GM12891 (cell line): ENCODE measurements at regions not wholly inside any gene's neighbourhood (a gene's known extent, or its start where the extent isn't known, plus 50 kb on each side); places are given as distances from the start of the nearest gene placed in this dataset.

Source experiments
- DNase-seq: peaks from one replicate; pipeline ENCODE4 v3.0.0; 2011; ENCODE audit warnings: low spot score; ENCODE audit not compliant: insufficient read length
- FAIRE-seq: peaks from 2 replicates; lab custom pipeline; 2011; peaks lifted over from hg19 to GRCh38; lab: Jason Lieb, UNC
- PAX5 ChIP-seq: IDR thresholded peaks from 2 replicates; pipeline ENCODE4 v1.6.1; 2011; ENCODE audit warnings: low read length, moderate library complexity, mild to moderate bottlenecking; ENCODE audit not compliant: insufficient read depth, severe bottlenecking
- POLR2A ChIP-seq: IDR thresholded peaks from 2 replicates; pipeline ENCODE4 v1.6.1; 2011; ENCODE audit warnings: low read depth, low read length, control low read depth
- POLR2AphosphoS5 ChIP-seq: IDR thresholded peaks from 2 replicates; pipeline ENCODE4 v1.6.1; 2011; ENCODE audit warnings: low read depth, low read length, control low read depth
- POU2F2 ChIP-seq: IDR thresholded peaks from 2 replicates; pipeline ENCODE4 v1.6.1; 2011; ENCODE audit warnings: low read depth, mild to moderate bottlenecking, control low read depth, low read length, moderate library complexity
- SPI1 ChIP-seq: IDR thresholded peaks from 2 replicates; pipeline ENCODE4 v1.6.1; 2011; ENCODE audit warnings: low read depth, low read length, control low read depth
- TAF1 ChIP-seq: IDR thresholded peaks from 2 replicates; pipeline ENCODE4 v1.6.1; 2011; ENCODE audit warnings: low read depth, low read length, control low read depth

DNA sequence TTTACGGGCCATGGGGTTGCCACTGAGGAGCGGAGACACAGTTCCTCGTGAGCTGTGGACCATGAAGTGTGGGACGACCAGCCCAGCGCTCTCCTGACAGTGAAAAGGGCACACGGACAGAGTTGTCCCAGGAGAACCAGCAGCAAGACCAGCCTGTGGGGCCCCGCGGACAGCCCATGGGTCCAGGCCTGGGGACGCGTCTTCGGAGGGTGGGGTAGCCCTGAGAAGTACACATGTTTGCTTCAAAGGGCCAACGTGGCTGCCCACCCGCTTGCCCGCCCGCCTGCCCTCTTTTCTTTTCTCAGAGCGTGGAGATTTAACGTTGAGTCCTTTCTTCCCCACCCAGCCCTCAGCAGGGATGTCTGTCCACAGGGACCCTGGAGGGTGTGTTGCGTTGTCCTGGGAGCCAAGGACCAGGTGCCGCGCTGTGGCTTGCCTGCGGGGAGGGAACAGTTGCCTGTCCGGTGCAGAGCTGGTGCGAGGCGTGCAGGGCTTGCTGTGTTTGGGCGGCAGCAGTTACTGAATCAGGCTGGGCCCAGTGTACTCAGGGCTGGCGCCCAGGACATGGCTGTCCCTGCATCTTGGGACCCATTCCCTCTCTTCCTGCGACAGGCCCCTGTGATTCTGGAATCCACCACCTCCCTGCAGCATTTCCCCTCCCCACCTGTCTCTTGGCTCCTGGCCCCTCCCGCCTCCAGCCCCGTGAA lies 120.1 kb upstream of the HDAC4 start:
- no peak for FAIRE-seq
- DNase-seq: no peak
- no peak for TF ChIP-seq TAF1
- no peak for TF ChIP-seq POLR2A
- TF ChIP-seq POLR2AphosphoS5: no peak
- no peak for TF ChIP-seq POU2F2
- no peak for TF ChIP-seq PAX5
- no peak for TF ChIP-seq SPI1

DNA sequence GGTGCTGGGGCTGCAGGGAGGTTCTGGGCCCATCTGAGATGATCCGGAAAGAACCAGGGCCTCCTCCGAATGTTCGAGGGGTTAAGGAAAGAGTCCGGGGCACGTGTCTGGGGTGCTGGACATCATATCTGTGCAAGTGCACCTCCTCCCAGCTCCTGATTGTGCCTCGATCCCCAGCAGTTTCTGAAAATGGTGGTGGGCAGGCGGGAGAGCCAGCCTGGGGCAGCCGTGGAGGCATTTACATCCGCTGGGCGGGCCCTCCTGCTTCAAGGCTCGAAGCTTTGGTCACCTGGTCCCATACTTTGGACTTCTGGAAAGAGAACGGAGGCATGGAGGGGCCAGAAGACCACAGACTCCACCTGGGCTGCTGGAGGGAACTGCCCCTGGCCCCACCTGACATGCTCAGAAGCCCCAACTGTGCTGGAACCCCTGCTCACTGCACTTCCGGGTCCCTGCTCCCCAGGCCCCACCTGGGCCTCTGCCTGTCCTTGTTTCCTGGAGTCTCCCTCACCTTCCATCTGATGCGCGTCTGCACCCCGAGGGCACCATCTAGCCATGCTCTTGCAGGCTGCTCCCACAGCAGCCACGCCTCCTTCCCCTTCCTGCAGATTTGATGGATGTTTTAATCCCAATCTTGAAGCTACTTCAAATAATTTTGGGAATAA lies 119.2 kb upstream of the HDAC4 start:
- no peak for TF ChIP-seq POU2F2
- no peak for TF ChIP-seq POLR2AphosphoS5
- no peak for TF ChIP-seq PAX5
- no peak for TF ChIP-seq SPI1
- no peak for TF ChIP-seq POLR2A
- no peak for TF ChIP-seq TAF1
- DNase-seq (no peak), FAIRE-seq (no peak)

DNA sequence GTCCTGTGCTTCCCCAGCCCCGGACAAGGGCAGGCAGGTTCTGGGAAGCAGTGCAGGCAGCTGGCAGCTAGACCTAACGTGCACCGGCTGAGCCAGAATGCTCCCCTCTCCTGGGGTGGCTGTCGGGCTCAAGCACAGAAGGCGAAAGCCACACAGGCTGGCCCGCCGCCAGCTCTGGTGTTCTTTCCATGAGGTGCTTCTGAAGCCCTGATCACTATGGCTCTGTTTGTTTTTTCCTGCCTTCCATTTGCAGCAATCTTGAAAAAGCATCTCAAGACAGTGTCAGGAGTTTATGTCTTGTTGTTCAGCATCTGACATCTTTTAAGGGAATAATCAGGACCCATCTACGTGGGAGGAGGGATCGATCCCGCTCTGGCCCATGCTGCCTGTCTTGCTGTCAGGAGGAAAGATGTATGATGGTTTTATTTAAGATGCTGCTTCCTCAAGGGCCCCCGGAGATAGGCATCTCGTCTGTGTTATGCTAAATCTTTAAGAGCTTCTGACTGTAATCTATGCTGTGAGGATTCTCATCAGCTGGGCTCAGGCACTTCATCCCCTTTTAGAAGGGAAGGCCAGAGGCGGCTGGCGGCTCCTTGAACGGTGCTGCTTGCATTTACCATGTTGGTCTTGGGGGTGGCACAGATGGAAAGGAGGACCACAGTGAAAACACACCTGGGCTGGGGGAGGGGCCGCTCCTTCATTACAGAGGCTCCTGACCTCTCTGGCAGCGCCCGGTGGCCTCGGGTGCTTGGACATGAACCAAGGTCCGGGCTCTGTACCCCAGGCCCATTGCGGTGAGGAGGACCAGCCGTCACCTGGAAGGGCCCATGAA lies 118.5 kb upstream of the HDAC4 start:
- TF ChIP-seq POU2F2 (no peak), POLR2AphosphoS5 (no peak), PAX5 (no peak), SPI1 (no peak), POLR2A (no peak), TAF1 (no peak)
- FAIRE-seq: no peak
- no peak for DNase-seq

DNA sequence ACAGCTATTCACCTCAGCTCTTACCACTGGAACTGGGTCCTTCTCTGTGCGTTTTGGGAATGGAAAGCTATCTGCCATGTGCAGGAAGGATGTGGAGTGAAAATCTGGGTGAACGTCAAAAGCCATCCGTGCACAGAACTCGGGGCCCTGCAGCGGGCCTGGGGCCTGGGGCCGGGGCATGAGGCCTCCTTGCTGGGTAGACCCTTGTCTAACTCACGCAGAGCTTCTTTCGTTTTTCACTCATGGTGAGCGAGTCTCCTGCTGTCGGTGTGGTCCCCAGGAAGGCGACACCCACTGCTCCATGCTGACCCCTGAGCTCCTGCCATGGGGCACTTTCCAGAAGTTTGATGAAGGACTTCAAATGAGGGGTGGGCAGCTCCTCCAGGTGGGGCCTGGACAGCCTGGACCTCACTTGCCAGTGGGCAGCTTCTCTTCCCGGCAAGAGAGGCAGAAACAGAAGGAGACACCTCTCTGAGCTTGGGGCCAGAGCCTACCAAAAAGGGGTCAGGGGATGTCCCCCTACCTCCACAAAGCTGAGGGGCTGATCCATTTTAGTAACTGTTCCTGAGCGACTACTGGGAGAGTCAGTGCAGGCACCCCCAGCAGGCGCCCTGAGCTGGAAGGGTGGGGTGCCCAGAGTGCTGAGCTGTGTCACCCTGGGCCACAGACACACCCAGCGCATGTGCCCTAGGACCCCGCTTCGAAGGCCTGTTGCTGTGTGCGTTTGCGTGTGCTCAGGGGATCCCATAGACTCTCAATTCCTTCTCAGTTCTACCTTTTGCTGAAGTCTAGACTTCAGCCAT lies 117.7 kb upstream of the HDAC4 start:
- no peak for DNase-seq
- no peak for FAIRE-seq
- no peak for TF ChIP-seq TAF1
- no peak for TF ChIP-seq PAX5
- TF ChIP-seq SPI1: no peak
- no peak for TF ChIP-seq POLR2A
- TF ChIP-seq POLR2AphosphoS5: no peak
- no peak for TF ChIP-seq POU2F2

DNA sequence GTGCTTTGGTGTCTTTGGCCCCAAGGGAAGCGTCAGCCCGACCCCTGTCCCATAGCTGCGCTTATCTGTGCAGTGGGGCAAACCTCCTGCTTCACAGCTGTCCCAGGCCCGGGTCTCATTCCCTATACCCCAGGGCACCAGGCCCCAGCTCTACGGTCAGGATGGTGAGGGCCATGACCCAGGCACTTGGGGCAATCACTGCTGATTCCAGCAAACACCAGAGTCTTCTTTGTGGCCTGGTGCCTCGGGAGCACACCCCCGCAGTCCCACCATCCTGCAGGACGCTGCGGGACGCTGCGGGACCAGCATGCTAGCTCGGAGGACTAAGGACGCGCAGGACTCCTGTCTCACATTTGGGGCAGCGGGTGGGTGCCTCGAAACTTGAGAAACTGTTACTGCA lies 116.9 kb upstream of the HDAC4 start:
- no peak for DNase-seq
- FAIRE-seq: no peak
- TF ChIP-seq PAX5 (no peak), SPI1 (no peak), POLR2A (no peak), POLR2AphosphoS5 (no peak), POU2F2 (no peak), TAF1 (no peak)

DNA sequence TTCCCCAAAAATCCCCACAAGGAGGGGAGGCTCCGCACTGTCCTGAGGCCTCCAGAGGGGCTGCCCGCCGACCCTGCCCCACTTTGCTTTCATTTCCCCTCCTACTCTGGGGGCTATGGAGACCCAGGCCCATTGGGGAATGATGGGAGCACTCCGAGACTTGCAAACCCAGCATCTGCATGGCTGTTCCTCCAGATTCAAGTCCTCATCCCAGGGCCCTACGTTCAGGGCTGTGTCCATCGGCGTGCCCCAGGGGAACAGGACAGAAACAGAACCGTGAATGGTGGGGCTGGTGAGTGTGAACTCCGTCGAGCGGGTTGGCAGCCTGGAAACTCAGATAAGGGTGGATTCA lies 116.1 kb upstream of the HDAC4 start:
- TF ChIP-seq POLR2A: no peak
- no peak for TF ChIP-seq POU2F2
- TF ChIP-seq PAX5: no peak
- TF ChIP-seq SPI1: no peak
- no peak for TF ChIP-seq TAF1
- no peak for TF ChIP-seq POLR2AphosphoS5
- FAIRE-seq (no peak), DNase-seq (no peak)

DNA sequence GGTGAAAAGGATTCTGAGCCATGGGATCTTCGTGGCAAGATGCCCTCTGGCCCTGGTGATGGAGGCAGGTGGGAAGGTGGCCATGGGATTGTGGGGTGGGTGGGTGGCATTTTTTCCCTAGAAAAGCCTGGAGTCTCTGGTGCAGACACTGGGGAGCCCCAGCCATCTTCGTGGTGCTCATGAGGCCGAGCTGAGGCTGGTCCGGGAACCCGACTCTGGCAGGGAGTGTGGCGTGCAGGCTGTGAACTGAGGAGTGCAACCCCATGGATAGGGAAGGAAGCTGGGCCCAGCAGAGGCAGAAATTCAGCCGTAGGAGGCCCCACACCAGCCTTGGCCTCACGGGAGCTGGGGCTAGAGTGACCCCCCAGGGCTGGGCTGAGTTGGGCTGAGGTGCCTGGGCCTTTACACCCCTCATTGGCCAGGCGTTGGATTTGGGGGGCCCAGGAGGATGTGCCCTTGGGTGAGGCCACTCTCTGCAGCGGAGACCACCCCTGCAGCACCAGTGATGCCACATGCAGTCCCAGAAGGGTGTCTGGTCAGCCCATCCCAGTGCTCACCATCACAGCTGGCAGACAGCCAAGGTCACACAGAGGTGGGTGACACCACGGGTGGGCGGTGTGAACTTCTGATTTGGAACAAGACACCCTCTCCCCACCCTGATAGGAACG lies 115.6 kb upstream of the HDAC4 start:
- FAIRE-seq (no peak), DNase-seq (no peak)
- TF ChIP-seq SPI1 (no peak), PAX5 (no peak), TAF1 (no peak), POLR2A (no peak), POU2F2 (no peak), POLR2AphosphoS5 (no peak)

DNA sequence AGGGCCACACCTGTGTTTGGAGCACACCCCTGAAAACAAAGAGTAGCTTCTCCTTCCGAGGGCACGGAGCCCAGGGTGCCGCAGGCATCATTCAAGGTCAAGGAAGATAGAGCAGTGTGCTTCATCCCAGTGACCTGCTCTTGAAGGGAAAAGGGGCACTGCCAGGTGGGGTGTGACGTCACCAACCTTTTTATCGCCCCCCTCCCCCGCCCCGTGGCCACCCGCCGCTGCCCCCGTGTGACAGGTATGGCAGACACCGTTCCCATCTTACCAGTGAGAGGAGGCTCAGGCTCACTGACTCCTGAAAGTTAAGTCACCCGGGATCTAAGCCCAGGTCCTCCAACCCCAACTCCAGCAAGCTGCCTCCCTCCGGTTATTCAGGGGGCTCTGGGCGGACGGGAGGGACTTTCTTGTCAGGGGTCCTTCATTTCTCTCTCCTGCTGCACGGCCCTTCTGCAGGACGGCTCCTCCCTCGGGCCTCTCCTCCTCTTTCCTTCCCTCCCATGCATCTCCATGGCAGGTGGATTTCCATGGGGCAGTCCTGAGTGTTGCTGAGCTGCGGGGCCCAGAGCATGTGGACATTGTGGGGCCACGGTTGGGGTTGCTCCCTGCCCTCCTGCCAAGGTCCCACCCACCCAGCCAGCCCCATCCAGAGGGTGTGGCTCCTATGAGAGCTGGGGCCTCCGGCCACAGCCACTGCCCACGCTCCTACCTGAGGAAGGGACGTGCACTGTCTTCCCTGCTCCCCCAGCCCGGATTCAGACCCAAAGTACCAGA lies 114.1 kb upstream of the HDAC4 start:
- DNase-seq (no peak), FAIRE-seq (no peak)
- TF ChIP-seq SPI1 (no peak), TAF1 (no peak), POU2F2 (no peak), PAX5 (no peak), POLR2A (no peak), POLR2AphosphoS5 (no peak)
